Spleen (tissue), 11 donors: ENCODE measurements at regions not wholly inside any gene's neighbourhood (a gene's known extent, or its start where the extent isn't known, plus 50 kb on each side); places are given as distances from the start of the nearest gene placed in this dataset.

Experiments used
- DNase-seq: peaks from one replicate; pipeline ENCODE4 v3.0.0-alpha.2; 2020
- H3K27ac ChIP-seq, 8 donors: fragments of 200-600 bp; sonication (generic) in 7 of 8; 1 replicate in 4 of 8; 2 replicates in 4 of 8; pipeline versions ENCODE4 v1.5.0 to v1.8.0; 2016 to 2021; ENCODE audit warnings: inconsistent platforms in 4 of 8, mild to moderate bottlenecking in 4 of 8, moderate library complexity in 1 of 8
- H3K27me3 ChIP-seq, 7 donors: fragments of 200-600 bp; sonication (generic) in 6 of 7; replicated peaks in 1 of 7; 1 replicate in 4 of 7; 2 replicates in 3 of 7; pipeline versions ENCODE4 v1.5.0 to v1.8.0; 2016 to 2021; ENCODE audit warnings: inconsistent platforms in 3 of 7, mild to moderate bottlenecking in 1 of 7
- H3K36me3 ChIP-seq, 6 donors: fragments of 200-600 bp; sonication (generic) in 5 of 6; 1 replicate in 4 of 6; 2 replicates in 2 of 6; pipeline versions ENCODE4 v1.5.0 to v1.8.0; 2016 to 2021; ENCODE audit warnings: inconsistent platforms in 2 of 6
- H3K4me1 ChIP-seq, 6 donors: fragments of 200-600 bp; sonication (generic) in 5 of 6; 1 replicate in 3 of 6; 2 replicates in 3 of 6; pipeline versions ENCODE4 v1.5.0 to v1.8.0; 2016 to 2021; ENCODE audit warnings: inconsistent platforms in 3 of 6
- H3K4me3 ChIP-seq, 8 donors: fragments of 200-600 bp; sonication (generic) in 7 of 8; 1 replicate in 4 of 8; 2 replicates in 4 of 8; pipeline versions ENCODE4 v1.5.0 to v1.8.0; 2016 to 2021; ENCODE audit warnings: inconsistent platforms in 4 of 8, mild to moderate bottlenecking in 4 of 8, moderate library complexity in 2 of 8
- H3K9me3 ChIP-seq, 8 donors: fragments of 200-600 bp; sonication (generic) in 7 of 8; 1 replicate in 4 of 8; 2 replicates in 4 of 8; pipeline versions ENCODE4 v1.5.0 to v1.8.0; 2016 to 2021; ENCODE audit warnings: inconsistent platforms in 4 of 8
- CTCF ChIP-seq, 11 experiments: fragments of 200-600 bp in 7 of 11; fragments of 450-650 bp in 4 of 11; sonication (generic) in 4 of 11; IDR thresholded peaks in 8 of 11; conservative IDR thresholded peaks in 3 of 11; 1 replicate in 7 of 11; 2 replicates in 4 of 11; pipeline versions ENCODE4 v1.4.0 to v1.8.0; 2016 to 2021; ENCODE audit warnings: antibody characterized with exemption in 11 of 11, inconsistent platforms in 4 of 11, mild to moderate bottlenecking in 1 of 11
- POLR2A ChIP-seq, 3 donors: fragments of 450-650 bp; IDR thresholded peaks; one replicate each; pipeline ENCODE4 v1.5.1; 2017; ENCODE audit warnings: antibody characterized with exemption in 3 of 3, mild to moderate bottlenecking in 1 of 3
- POLR2AphosphoS5 ChIP-seq, 3 donors: sonication (generic); formaldehyde crosslinking; IDR thresholded peaks; one replicate each; pipeline ENCODE4 v1.5.1; 2017; ENCODE audit warnings: antibody characterized with exemption in 3 of 3
- WGBS, 5 donors: extraction: QIAGEN DNeasy Blood & Tissue Kit in 3 of 5; methylation state at CpG; one replicate each; pipeline versions ENCODE4 v1.1.5 to v1.1.7; 2013 to 2018; 5-methylcytosine and 5-hydroxymethylcytosine counted together
- intact Hi-C: fragments of 100-400 bp; cut with DNase I; formaldehyde crosslinking; loops from one replicate; pipeline ENCODE4 v1.15.0; 2023; ENCODE audit warnings: low total_unique reads
- donor health status: healthy with polysubstance abuse.
- donor health status: DM: no; HTN: no; CAD: no; lungs with moderate emphysema.
- donor health status: DM: no; HTN: no; CAD: no.
- donor health status: Bipolar disorder and iron deficiency.
- donor health status: healthy.
- donor health status: DM: no; HTN: no; CAD: no.
- donor health status: DM: yes; HTN: yes; CAD: no.

GRCh38 chr2:39530411-39530866, 93.4 kb upstream of the MAP4K3 start:
- WGBS, 5 donors, result 2 to 19% (median 12%) methylated on average over 1 of the region's 1 CpG
- DNase-seq, result no peak
- no peak for TF ChIP-seq POLR2AphosphoS5 (IDR thresholded peaks at IDR 0.05)
- TF ChIP-seq POLR2A (IDR thresholded peaks at IDR 0.05), result no peak
- TF ChIP-seq CTCF (IDR thresholded peaks at IDR 0.05 in 8 of 11, conservative IDR thresholded peaks at IDR 0.05 in 3 of 11), result no peak

GRCh38 chr2:39531220-39531777, 94.2 kb upstream of the MAP4K3 start:
- intact Hi-C loops, result no loop called here
- H3K36me3 ChIP-seq, result no peaks in the 10 kb centered on the region
- no peak overlapping the region for H3K4me3 ChIP-seq
- H3K4me1 ChIP-seq, result peaks cover 0 to 22% (median 9%) of the 10 kb centered on the region in 6 donors
- TF ChIP-seq POLR2AphosphoS5 (IDR thresholded peaks at IDR 0.05) (no peak), CTCF (IDR thresholded peaks at IDR 0.05 in 8 of 11, conservative IDR thresholded peaks at IDR 0.05 in 3 of 11) (no peak), POLR2A (IDR thresholded peaks at IDR 0.05) (no peak)
- H3K9me3 ChIP-seq, result no peaks in the 10 kb centered on the region
- 75 to 96% (median 91%) methylated on average over 7 of the region's 7 CpGs for WGBS, 5 donors
- no peak for DNase-seq
- no peaks in the 10 kb centered on the region for H3K27me3 ChIP-seq
- no peak overlapping the region for H3K27ac ChIP-seq

More at GRCh38 chr2:39530411-39530866, 93.4 kb upstream of the MAP4K3 start:
- Histone ChIP-seq H3K27me3 (no peaks in the 10 kb centered on the region), H3K36me3 (no peaks in the 10 kb centered on the region), H3K4me1 (peaks cover 0 to 31% (median 14%) of the 10 kb centered on the region in 6 donors), H3K9me3 (no peaks in the 10 kb centered on the region), H3K27ac (no peak overlapping the region), H3K4me3 (no peak overlapping the region)
- intact Hi-C loops, result no loop called here

GRCh38 chr2:39532933-39533332, 95.8 kb upstream of the MAP4K3 start:
- intact Hi-C loops, result no loop called here

More at GRCh38 chr2:39532933-39533332, 95.8 kb upstream of the MAP4K3 start:
- Histone ChIP-seq H3K36me3 (no peaks in the 10 kb centered on the region), H3K9me3 (no peaks in the 10 kb centered on the region), H3K27me3 (no peaks in the 10 kb centered on the region), H3K4me1 (peaks cover 0 to 10% (median 7%) of the 10 kb centered on the region in 6 donors), H3K4me3 (no peak overlapping the region), H3K27ac (no peak overlapping the region)
- TF ChIP-seq POLR2AphosphoS5 (IDR thresholded peaks at IDR 0.05), result no peak
- TF ChIP-seq CTCF (IDR thresholded peaks at IDR 0.05 in 8 of 11, conservative IDR thresholded peaks at IDR 0.05 in 3 of 11), result no peak
- TF ChIP-seq POLR2A (IDR thresholded peaks at IDR 0.05), result no peak
- 80 to 97% (median 93%) methylated on average over 4 of the region's 4 CpGs for WGBS, 5 donors
- DNase-seq, result no peak
